ENCODE measurements at regions not wholly inside any gene's neighbourhood (a gene's known extent, or its start where the extent isn't known, plus 50 kb on each side); places are given as distances from the start of the nearest gene placed in this dataset.

DNA sequence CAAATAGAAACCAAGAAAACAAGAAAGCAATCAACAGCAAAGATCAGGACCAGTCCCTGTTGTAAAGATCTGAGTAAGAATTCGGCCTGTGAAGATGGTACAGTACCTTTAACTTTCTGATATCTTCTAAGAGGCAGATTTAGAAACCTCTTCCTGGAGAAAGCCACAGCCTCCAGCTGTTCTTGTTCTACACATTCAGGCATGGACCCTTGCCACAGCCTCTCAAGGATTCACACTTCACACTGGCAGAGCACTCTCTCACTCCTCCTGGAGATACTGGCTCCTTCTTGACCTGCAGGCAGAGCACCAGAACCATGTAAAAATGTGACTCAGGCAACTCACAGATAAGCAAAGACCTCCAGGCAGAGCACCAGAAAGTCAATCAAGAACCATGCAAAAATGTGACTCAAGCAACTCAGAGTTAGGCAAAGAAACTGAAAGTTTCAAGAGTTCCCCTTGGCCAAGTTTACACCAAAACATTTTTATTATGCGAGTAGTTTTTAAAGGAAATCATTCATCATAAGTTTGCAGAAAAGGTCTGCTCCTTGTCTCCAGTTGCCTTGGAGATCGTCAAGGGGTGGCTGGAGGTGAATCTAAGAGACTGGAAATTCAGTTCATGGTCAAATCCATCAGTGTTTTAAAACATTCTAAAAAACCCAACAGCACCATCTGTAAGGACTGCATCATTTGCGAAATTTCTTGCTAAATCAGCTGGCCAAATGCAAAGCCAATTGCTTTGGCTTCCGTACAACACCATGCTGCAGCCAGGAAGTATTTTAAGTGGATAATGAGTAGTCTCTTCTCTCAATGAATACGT is 119.3 kb upstream of the MDM1 start:
- DNase-seq (ENCODE audit: extremely low spot score), result peak; percentile 22
- POLR2A ChIA-PET, result no interaction called here
- CTCF ChIA-PET, result interaction anchor here (1.0 kb wide), 1 partner anchor 31 kb away, joined by 3 read pairs; no protein-coding TSS in a partner anchor
- TF ChIP-seq, protein P1, sequence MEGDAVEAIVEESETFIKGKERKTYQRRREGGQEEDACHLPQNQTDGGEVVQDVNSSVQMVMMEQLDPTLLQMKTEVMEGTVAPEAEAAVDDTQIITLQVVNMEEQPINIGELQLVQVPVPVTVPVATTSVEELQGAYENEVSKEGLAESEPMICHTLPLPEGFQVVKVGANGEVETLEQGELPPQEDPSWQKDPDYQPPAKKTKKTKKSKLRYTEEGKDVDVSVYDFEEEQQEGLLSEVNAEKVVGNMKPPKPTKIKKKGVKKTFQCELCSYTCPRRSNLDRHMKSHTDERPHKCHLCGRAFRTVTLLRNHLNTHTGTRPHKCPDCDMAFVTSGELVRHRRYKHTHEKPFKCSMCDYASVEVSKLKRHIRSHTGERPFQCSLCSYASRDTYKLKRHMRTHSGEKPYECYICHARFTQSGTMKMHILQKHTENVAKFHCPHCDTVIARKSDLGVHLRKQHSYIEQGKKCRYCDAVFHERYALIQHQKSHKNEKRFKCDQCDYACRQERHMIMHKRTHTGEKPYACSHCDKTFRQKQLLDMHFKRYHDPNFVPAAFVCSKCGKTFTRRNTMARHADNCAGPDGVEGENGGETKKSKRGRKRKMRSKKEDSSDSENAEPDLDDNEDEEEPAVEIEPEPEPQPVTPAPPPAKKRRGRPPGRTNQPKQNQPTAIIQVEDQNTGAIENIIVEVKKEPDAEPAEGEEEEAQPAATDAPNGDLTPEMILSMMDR (IDR thresholded peaks at IDR 0.05; ENCODE audit: control extremely low read depth, extremely low read depth, low read depth, missing control alignments), result no peak

DNA sequence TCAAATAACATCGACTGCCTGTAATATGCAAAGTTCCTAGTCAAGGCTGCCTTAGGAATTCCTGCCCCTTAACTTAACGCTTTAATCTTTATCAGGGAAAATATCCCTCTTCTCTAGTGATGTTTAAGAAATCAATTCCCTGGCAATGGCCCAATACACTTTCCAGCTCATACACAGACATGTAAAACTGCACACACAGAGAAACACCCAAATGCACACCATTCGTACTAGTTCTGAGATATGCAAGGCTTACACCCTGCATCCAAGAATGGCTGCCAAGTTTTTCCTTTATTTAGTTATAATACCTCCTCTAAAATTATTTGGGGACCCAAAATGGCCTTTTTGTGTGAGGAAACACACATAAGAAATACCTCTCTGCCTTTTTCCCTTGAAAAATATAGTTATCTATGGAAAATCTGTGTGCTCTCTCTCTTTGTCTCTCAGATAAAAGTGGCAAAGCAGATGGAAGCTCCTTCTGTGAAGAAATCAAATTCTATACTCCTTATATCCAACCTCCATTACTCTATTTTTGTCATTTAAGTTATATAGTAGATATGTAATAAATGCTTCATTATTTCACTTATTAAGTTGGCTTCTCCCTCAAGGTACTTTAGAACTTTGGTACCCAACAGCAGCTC is 120.0 kb upstream of the MDM1 start:
- TF ChIP-seq, protein P1 (IDR thresholded peaks at IDR 0.05; ENCODE audit: control extremely low read depth, extremely low read depth, low read depth, missing control alignments), result no peak
- CTCF ChIA-PET, result interaction anchor here (0.8 to 1.2 kb wide), 2 partner anchors 10 kb away, joined by 3 read pairs; no protein-coding TSS in a partner anchor
- POLR2A ChIA-PET, result no interaction called here
- DNase-seq (ENCODE audit: extremely low spot score), result no peak

DNA sequence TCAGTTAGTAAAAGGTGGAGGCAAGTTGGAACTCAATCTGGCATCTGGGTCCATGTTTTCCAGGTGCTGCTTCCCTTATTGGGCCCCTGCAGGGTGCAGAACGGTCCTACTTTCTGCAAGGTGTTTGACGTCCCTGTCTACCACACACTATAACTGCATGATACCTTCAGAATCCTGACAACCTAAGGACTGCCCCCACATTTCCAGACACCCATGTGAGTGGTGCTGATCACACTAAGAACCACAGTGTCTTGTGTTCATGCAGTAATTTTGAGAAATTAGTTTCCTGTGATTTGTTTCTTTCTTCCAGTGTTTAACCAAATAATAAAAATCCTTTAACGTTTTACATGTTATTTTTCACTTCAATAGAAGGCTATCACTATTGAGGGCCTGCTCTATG is 121.1 kb upstream of the MDM1 start:
- no peak for DNase-seq (ENCODE audit: extremely low spot score)
- ChIA-PET CTCF (interaction anchor here (1.2 kb wide), 1 partner anchor 9 kb away, joined by 3 read pairs; no protein-coding TSS in a partner anchor), POLR2A (no interaction called here)
- TF ChIP-seq, protein P1 (IDR thresholded peaks at IDR 0.05; ENCODE audit: control extremely low read depth, extremely low read depth, low read depth, missing control alignments), result no peak

DNA sequence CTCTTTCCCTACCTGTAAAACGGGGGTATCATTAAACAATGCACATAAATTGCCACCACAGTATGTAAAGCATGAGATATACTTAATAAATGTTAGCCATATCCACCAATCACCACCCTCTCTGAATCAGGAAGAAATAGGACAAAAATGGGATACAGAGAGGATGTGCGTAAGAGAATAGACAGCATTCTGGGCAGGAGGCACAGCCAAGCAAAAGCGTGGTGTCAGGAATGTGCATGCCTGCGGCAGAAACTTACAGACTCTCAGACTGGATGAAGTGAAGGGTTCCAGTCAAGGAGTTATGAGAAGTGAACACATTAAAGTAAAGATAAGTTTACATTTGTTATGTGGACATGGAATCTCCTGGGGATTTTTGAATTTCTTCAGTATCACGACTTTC is 121.7 kb upstream of the MDM1 start:
- ChIA-PET POLR2A (no interaction called here), CTCF (interaction anchor here (0.7 to 1.3 kb wide), 4 partner anchors 14 to 35 kb away, joined by 3 to 6 read pairs (median 4); no protein-coding TSS in a partner anchor)
- TF ChIP-seq, protein P1 (IDR thresholded peaks at IDR 0.05; ENCODE audit: control extremely low read depth, extremely low read depth, low read depth, missing control alignments), result no peak
- no peak for DNase-seq (ENCODE audit: extremely low spot score)

DNA sequence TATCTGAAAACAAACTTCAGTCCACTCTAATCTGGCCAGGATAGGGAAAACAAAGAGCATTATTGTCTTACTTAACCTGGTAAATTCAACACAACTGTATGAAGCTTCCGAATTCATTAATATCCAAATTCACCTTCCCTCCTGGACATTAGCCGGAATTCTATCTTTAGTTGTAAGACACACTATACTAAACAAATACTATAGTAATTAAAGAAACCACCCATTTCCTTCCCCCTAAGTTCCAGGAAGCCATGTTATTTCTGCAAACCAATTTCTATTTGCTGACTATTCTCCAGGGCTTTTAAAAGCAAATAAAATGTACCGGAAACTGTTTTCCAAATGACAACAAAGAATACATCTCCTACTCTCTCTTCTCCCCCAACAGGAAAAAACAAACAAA is 122.7 kb upstream of the MDM1 start:
- ChIA-PET CTCF (interaction anchor here (1.0 to 1.3 kb wide), 4 partner anchors 15 to 158 kb away, joined by 3 to 6 read pairs (median 3); no protein-coding TSS in a partner anchor), POLR2A (no interaction called here)
- TF ChIP-seq, protein P1 (IDR thresholded peaks at IDR 0.05; ENCODE audit: control extremely low read depth, extremely low read depth, low read depth, missing control alignments), result no peak
- no peak for DNase-seq (ENCODE audit: extremely low spot score)

DNA sequence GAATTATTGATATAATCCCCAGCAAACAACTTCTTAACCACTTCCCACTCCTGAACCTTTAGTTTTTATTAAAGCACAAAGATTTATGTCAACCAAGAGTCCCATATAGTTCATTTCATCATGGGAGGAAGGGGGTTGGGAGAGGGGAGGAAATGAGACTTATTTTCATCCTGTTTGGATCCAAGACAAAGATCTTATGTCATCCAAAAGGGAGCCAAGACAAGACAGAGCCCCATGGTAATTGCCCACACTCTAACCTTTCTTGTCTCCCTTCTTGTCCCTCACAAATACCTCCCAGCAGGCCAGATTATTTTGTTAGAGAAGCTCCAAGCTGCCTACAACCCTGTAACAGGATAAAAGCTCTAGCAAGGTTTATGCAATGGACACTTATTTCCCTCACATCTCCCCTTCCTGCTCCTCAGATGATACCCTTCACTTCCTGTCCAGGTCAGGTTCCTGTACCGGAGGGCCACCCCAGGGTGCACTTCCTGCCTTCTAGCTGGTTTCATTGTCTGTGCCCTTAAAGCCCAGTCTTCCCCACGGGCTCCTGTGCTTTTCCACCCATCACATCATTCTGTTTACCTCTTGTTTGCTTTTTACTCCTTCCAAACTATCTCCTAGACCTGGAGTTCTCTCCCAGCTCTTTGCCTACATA is 123.7 kb upstream of the MDM1 start:
- ChIA-PET POLR2A (no interaction called here), CTCF (interaction anchor here (1.1 to 1.3 kb wide), 2 partner anchors 9 to 10 kb away, joined by 3 to 5 read pairs; no protein-coding TSS in a partner anchor)
- DNase-seq (ENCODE audit: extremely low spot score), result no peak
- TF ChIP-seq, protein P1 (IDR thresholded peaks at IDR 0.05; ENCODE audit: control extremely low read depth, extremely low read depth, low read depth, missing control alignments), result no peak
